ENCODE measurements at regions not wholly inside any gene's neighbourhood (a gene's known extent, or its start where the extent isn't known, plus 50 kb on each side); places are given as distances from the start of the nearest gene placed in this dataset.

DNA sequence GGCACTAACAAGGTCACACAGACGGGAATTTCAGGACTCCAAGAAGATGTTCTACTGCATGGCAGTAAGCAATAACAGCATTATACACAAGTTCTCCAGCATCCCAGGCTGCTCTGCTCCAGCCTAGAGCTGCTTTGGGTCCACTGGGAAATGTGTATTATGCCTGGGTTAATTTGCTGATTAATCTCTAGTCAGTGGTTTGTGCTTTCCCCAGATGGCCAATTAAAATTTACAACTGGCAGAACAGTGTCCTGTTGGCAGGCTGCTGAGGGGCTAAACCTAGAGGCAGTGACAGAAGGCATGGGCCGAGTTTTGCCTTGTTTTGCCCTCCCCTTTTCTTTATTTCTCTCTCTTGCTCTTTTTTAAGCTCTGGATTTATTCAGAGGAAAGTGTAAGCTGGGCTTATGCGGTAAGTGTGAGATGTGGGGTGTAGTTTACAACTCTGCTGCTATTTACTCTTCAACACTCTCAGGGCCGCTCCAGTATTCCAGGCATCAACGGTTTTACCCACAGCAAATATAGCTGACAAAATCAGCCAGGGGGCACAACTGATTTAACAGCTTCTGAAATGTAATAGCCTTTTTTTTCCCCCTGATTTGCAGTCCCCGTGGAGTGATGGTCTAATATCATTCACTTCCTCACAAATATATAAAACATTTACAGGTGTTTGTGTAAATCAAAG, 348.0 kb downstream of the GPD2 start:
- dilution Hi-C loops (cut with MboI; ENCODE audit: extremely low pct_ligation_motif_present, low sequenced_read_pairs), result no loop called here
- BruUV-seq (replicated peaks), result no TSS peak

More for the DNA sequence above, 348.0 kb downstream of the GPD2 start:
- CTCF ChIA-PET, result interaction anchor here (0.7 kb wide), 1 partner anchor 50 kb away, joined by 3 read pairs; no protein-coding TSS in a partner anchor
- no peaks in the 10 kb centered on the region for H3K9me3 ChIP-seq (replicated peaks; ENCODE audit: control insufficient read depth, insufficient read depth, low read length)
- intact Hi-C loops (cut with micrococcal nuclease), result no loop called here
- POLR2A ChIA-PET, result no interaction called here
- H3K27ac ChIP-seq (ENCODE audit: insufficient read depth, low read depth, low read length), result no peak overlapping the region
- no peak for FAIRE-seq
- no peaks in the 10 kb centered on the region for H3K9me1 ChIP-seq (replicated peaks; ENCODE audit: control insufficient read depth, extremely low read depth, insufficient read depth, low read length)
- H3K4me1 ChIP-seq (ENCODE audit: control insufficient read depth, extremely low read depth, insufficient read depth, low read length), result no peaks in the 10 kb centered on the region
- no peak overlapping the region for H3K9ac ChIP-seq (replicated peaks; ENCODE audit: extremely low read depth, insufficient read depth, low read length)
- H2AFZ ChIP-seq (ENCODE audit: low read depth, low read length), result no peak overlapping the region
- TF ChIP-seq FOS (IDR thresholded peaks at IDR 0.05; ENCODE audit: borderline replicate concordance, insufficient read depth, low read length) (no peak), GATA2 (IDR thresholded peaks at IDR 0.05; ENCODE audit: insufficient read depth, insufficient read length, low read depth, low read length) (no peak), POLR2A (IDR thresholded peaks at IDR 0.05; ENCODE audit: low read depth, low read length) (no peak), POLR2AphosphoS5 (IDR thresholded peaks at IDR 0.05; ENCODE audit: insufficient read depth, low read depth, low read length) (no peak), EZH2 (IDR thresholded peaks at IDR 0.05; ENCODE audit: borderline replicate concordance, low read depth, low read length, severe bottlenecking) (no peak), MYC (IDR thresholded peaks at IDR 0.05; ENCODE audit: low read depth, low read length) (no peak), JUN (IDR thresholded peaks at IDR 0.05; ENCODE audit: borderline replicate concordance, insufficient read depth, insufficient read length, low read depth) (no peak)
- TF ChIP-seq, protein P1, sequence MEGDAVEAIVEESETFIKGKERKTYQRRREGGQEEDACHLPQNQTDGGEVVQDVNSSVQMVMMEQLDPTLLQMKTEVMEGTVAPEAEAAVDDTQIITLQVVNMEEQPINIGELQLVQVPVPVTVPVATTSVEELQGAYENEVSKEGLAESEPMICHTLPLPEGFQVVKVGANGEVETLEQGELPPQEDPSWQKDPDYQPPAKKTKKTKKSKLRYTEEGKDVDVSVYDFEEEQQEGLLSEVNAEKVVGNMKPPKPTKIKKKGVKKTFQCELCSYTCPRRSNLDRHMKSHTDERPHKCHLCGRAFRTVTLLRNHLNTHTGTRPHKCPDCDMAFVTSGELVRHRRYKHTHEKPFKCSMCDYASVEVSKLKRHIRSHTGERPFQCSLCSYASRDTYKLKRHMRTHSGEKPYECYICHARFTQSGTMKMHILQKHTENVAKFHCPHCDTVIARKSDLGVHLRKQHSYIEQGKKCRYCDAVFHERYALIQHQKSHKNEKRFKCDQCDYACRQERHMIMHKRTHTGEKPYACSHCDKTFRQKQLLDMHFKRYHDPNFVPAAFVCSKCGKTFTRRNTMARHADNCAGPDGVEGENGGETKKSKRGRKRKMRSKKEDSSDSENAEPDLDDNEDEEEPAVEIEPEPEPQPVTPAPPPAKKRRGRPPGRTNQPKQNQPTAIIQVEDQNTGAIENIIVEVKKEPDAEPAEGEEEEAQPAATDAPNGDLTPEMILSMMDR (IDR thresholded peaks at IDR 0.05; ENCODE audit: extremely low read depth in 1 of 2, insufficient read depth in 1 of 2, low read depth in 1 of 2, low read length in 2 of 2), result no peak
- TF ChIP-seq, protein P2, sequence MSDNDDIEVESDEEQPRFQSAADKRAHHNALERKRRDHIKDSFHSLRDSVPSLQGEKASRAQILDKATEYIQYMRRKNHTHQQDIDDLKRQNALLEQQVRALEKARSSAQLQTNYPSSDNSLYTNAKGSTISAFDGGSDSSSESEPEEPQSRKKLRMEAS (IDR thresholded peaks at IDR 0.05; ENCODE audit: insufficient read depth, insufficient read length), result no peak
- no peak overlapping the region for H3K4me3 ChIP-seq (replicated peaks in 1 of 3; ENCODE audit: insufficient read depth in 1 of 3, low read depth in 1 of 3, low read length in 3 of 3)
- no peaks in the 10 kb centered on the region for H3K36me3 ChIP-seq (ENCODE audit: control insufficient read depth in 2 of 2, extremely low read depth in 1 of 2, insufficient read depth in 2 of 2, low read length in 2 of 2)
- no peaks in the 10 kb centered on the region for H3K27me3 ChIP-seq (ENCODE audit: control insufficient read depth in 2 of 2, insufficient read depth in 2 of 2, low read length in 2 of 2)
- H4K20me1 ChIP-seq (replicated peaks; ENCODE audit: control insufficient read depth, extremely low read depth, insufficient read depth, low read length), result no peaks in the 10 kb centered on the region
- H3K79me2 ChIP-seq (ENCODE audit: control insufficient read depth, insufficient read depth, low read length), result no peaks in the 10 kb centered on the region
- no peak for DNase-seq (ENCODE audit: low read depth, low spot score)
- H3K4me2 ChIP-seq (ENCODE audit: insufficient read depth, low read length), result no peak overlapping the region

Data from endothelial cell of umbilical vein (primary cell).